HG03097 (cell line): ENCODE measurements at regions not wholly inside any gene's neighbourhood (a gene's known extent, or its start where the extent isn't known, plus 50 kb on each side); places are given as distances from the start of the nearest gene placed in this dataset.
"Not testable (repeated sequence)": the region's sequence is repeated elsewhere in the genome, so short reads cannot be mapped to it uniquely, and the experiment has no call there.

Experiments used
- ATAC-seq: cut with Tn5 transposase; IDR thresholded peaks from one replicate; pipeline ENCODE4 v1.9.1; 2021; ENCODE audit not compliant: unreplicated experiment, low FRiP score

DNA sequence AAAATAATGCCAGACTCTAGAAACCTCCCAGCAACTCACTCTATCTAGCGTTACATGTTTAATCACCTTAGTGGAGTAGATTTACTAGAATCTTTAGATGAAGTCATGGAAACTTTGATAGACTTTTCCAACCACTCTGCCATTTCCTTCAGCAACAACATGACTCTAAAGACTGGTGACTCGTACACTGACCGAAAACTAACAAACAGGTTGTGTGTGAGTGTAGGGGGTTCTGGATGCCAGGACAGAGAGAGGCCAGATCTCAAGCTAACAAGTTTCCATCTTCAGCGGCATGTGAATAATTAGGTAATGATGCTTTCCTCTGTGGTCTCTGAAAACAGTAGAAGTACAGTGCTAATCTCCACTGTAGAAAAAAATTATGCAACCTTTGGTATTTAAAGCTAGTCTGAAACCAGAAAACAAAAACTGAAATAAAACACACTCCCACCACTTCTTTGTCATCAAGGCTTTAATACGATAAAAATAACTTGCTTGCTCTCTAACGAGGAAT, 286.4 kb downstream of the PRDM5 start:
- ATAC-seq = no peak

DNA sequence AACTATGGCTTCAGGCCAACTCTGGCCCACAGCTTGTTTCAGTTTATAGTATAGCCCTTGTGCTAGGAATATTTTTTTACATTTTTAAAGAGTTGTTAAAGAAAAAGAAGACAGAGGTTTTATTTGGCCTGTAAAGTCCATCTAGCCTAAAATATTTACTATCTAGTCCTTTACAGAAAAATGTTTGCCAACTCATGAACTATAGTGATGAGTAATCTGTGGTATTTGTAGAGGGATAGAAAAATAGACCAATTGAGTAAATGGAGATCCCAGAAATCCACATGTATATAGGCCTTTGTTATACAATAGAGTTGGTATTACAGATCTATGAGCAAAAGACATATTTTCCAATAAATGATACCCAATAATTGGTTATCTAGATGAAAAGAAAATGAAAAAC, 288.7 kb downstream of the PRDM5 start:
- ATAC-seq = no peak

DNA sequence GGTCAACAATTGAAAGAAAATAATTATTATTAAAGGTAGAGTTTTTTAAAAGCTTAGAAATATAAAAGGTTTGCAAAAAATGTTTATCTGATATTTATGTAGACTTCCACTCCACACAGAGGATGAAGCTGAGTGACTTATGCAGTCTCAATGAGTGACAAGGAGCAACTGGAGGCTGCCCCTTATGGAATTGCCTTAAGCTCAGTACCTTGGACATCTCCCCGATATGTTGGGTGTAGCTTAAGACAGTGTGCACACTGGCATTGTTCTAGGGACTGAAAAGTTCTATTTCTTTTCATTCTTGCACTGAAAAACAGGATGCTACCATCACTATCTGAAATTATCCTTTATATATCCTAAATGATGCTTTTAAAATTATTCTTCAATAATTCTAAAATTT, 292.1 kb downstream of the PRDM5 start:
- ATAC-seq = no peak

DNA sequence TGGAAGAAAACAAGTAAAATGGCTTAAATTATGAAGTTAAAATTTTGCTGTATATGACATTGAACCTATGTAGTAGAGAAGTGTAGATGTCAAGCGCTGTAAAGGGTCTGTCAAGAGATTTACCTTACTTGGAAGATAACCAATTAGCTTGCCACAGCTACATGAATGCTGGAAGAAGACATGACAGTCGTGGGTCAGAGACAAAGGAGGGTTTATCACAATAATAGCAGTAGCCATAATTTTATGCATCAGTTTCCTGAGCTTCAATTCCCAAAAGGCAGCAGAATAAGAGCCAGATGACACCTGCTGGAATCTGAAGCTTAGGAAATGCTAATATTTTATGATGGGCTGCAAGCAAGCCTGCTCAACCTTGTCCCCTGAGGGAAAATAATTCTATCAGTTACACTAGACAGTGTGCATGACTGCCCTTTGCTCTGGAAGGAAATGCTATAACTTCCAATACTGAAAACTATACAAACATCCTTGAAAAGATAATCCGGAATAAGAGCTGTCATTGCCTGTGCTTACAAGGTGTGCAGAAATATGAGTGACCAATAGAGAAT, 292.9 kb downstream of the PRDM5 start:
- no peak for ATAC-seq

DNA sequence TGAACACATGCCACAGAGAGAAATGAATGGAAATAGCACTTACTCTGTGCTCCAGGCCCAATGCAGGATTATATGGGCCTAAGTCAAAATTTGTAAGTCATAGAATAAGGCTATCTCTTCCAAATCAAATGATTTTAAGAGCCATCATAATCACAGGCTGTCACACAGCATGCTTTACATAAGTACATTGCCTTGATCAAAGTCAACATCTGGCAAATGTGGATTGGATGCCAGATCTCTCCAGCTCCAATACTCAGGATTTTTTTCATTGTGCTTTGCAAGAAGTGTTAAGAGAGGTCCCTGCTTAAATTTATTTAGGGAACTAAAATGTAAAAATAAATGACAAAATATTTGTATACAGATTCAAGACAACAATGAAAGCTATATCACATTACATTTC, 299.9 kb downstream of the PRDM5 start:
- ATAC-seq = no peak

DNA sequence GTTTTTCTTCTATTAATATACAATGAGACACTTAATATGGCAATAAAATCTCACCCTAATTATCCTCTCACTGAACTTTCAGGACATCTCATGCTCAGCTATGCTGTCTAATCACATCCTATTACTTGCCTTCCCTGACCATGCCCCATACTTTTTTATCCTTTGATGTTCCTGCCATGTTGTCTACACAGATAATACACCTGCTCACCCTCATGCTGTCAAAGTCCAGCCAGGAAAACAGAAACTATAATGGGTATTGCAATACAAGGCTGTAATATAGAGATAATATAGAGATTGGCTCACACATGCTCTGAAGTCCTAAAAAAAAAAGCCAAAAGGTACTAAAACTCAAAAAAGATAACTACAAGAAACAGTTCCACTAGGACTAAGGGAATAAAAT, 305.4 kb downstream of the PRDM5 start:
- ATAC-seq = no peak

DNA sequence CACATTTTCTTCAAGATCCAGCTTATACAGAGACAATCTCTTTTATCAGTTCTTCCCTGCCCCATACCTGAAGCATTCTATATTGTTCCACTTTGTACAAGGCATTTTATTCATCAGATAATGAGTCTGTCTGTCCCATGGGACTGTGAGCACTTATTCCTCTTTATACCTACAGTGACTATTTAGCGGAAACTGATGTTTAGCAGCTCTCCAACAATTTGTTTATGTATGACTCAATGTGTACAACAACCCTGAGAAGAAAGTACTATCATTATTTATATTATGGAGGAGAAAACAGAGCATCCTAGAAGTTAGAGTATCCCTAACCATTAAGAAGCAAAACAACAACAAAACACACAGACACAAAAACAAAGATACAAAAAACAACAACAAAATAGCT, 306.5 kb downstream of the PRDM5 start:
- ATAC-seq = no peak

DNA sequence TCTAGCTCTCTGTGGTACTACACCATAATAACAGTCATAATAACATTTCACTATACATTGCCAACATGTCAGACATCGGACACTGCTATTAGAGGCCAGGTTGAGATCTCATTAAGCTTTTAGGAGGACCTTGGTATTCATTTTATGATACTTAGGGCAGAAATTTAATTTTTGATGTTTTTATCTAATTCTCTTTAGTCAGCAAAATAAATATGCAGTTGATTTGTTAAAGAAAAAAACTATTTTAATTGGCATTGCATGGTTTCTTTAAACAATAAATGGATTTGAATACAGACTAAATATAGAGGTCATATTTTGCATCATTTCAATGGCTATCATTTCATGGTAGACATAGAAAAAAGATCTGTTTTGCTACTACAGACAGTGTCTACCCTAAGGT, 308.7 kb downstream of the PRDM5 start:
- no peak for ATAC-seq

DNA sequence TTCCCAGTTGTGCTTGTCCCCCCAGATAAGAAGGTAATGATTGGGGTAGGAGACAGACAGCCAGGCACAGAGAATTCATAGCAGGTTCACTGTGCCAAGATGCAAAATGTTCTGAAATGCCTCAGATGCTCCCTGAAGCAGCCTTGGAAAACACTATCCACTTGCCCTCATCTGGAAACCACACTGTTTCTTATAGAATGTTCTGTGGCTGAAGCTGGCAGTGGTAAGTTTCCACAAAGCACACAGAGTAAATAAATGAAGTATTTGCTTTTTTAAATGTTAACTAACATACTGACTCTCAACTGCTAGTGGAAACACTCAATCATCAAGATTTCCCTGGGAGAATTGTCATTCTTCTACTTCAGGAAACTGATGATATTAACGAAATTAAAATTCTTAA, 311.4 kb downstream of the PRDM5 start:
- ATAC-seq = no peak

DNA sequence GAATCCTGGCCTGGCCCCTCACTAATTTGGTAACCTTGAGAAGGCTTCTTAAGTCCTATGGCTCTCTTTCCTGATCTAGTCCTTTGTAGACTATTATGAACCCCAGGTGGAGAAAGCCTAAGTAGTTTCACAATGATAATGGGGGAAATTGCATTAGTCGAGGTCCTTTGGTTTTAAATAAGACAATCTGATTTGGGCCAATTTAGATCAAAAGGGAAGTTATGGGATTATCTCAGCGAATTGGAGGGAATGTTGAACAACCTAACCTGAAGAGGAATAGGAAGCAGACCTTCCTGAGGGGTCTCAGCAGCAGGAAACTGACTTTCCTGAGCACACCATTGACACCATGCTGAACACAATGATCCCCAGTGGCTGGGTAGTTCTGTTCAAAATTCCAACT, 331.5 kb downstream of the PRDM5 start:
- no peak for ATAC-seq

DNA sequence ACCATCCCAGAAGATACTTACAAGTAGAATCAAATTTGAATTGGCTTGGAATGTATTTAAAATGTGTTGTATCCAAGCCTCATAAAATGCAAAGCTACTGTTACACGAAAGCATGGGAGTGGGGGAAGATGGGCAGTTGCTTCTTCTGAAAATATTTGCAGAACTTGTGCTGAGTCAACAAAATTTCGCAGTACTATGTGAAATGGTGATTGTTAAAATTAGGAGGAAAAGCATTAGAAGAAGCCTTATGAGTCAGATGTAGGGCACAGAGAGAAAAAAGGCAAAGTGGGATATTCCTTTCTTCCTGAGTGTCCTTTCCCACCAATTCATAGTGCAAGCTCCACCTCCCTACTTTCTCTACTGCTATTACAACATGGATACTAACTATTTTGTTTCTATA, 332.7 kb downstream of the PRDM5 start:
- ATAC-seq = no peak

DNA sequence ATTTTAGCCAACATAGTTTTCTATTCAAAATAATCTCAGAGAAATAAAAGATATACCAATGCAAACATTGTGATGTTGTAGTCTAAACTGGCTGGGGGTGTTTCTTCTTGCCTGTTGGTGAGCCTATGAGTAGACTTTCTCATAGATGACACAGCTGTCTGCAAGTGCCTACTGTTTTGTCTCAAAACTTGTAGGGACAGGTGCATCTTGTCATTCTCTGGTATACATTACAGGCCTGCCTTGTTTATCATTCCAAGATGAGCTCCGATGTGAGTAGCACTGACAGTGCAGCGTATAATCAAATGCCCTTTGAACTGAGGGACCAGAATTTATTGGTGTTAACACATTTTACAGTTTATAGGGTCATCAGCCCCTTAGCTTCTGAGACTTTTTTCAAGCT, 353.8 kb downstream of the PRDM5 start:
- ATAC-seq = no peak

DNA sequence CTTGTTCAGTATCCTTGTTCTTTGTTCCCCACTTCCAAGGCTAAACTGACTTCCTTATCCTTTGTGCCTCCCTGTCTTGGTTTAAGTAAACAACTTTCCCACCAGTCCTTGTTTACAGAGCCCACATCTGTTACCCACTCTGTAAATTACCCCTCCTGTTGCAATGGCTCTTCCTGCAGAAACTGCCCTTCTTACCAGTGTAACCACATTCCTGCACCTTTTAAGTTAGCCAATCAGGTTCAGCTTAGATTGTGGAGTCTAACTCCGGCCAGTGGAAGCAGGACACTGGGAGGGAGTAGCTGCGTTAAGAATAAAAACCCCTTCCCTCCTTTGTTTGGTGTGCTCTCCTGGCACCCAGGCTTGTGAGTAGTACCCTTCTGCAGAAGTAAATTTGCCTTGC, 360.9 kb downstream of the PRDM5 start:
- no peak for ATAC-seq

DNA sequence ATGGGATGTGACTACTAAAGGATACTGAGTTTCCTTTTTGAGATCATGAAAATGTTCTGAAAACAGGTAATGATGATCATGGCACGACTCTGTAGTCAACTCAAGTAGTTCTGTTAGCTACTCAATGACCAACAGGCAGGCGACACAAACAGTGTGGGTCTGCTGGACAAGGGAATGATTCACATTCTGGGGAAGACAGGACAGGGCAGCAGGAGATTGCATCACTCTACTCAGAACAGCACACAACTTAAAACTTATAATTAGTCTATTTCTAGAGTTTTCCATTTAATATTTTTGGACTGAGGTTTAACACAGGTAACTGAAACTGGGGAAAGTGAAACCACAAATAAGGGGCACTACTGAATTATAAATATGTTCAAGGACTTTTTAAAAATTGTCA, 365.2 kb downstream of the PRDM5 start:
- no peak for ATAC-seq

DNA sequence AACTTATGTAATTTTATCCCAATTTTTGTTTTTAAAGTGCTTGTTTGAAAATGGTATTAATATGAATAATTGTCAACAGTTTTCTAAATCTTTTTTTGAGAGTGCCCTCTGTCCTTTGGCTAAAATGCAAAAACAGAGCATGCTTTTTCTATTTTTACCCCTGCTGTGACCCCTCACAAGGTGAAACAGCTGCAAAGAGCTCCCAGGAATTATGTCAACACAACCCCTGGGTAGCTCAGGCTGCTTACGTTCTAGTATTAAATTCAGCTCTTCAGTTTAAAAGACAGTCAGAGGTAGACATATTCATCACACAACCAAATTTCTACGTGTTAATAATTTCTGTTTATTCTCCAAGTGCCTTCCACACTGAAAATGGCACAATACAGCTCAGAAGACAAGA, 367.5 kb downstream of the PRDM5 start:
- ATAC-seq = no peak

DNA sequence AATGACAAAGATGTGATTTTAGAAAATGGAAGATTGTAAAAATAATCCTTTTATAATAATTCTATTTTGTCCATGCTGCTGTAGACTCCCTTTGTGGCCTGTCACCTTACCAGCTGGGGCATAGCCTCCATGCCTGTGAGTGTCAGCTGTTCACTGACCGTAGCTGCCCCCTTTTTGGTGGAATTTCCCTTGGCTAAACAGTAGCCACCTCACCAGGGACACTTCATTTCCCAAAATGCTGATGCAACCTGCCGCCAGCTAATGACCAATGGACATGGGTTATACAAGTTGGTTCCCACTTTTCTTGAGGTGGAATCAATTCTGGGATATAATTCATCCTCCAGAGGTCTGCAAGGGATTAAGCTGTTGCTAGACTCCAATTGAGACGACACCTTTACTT, 368.4 kb downstream of the PRDM5 start:
- ATAC-seq = no peak

DNA sequence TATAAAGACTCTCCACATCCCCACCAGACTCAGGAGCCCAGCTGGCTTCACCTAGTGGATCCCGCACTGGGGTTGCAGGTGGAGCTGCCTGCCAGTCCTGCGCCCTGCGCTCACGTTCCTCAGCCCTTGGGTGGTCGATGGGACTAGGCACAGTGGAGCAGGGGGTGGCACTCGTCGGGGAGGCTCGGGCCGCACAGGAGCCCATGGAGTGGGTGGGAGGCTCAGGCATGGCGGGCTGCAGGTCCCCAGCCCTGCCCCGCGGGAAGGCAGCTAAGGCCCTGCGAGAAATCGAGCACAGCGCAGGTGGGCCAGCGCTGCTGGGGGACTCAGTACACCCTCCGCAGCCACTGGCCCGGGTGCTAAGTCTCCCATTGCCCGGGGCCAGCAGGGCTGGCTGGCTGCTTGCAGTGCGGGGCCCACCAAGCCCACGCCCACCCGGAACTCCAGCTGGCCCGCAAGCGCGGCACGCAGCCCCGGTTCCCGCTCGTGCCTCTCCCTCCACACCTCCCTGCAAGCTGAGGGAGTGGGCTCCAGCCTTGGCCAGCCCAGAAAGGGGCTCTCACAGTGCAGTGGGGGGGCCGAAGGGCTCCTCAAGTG, 371.8 kb downstream of the PRDM5 start:
- not testable (repeated sequence) for ATAC-seq

DNA sequence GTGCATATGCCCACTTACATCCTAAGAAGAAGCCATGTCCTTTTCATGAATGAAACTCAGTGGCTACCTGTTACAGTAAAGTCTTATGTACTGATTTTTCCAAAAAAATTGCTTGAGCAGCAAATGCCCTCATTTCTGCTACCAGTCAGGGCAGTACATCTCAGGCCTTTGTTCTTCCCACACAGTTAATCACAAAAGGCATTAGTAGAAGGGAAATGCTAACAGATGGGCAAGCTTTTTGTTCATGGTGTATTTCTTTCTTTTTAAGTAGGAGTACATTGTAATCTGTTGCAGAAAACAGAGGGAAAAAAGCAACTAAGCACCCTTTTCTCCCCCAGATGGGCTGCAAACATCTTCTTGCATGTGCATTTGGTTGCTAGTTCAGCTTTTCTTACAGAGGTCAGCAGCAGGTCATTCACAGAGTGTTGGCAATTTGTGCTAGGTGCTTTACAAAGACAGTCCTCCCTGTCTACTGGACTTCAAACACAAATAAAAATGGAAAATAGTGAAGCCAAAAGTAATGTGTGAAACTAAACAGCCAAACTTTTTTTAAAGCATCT, 373.4 kb downstream of the PRDM5 start:
- no peak for ATAC-seq

DNA sequence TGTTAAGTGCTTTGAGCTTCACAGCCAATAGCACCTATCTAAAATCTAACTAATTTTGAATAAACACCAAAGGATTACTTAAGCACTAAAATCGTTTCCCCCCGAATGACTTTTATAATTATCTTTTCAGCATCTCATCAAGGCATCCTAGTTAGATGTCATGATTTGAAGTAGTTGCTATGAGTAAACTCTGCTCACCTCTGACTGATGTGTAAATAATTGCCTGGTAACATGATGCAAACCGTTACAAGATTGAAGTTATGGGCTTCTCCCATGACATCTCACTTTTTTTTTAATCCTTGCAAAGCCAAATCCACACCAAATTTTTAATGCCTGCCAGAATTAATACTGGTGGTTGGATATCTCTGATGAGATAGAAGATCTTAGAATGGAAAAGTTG, 377.1 kb downstream of the PRDM5 start:
- ATAC-seq = no peak

DNA sequence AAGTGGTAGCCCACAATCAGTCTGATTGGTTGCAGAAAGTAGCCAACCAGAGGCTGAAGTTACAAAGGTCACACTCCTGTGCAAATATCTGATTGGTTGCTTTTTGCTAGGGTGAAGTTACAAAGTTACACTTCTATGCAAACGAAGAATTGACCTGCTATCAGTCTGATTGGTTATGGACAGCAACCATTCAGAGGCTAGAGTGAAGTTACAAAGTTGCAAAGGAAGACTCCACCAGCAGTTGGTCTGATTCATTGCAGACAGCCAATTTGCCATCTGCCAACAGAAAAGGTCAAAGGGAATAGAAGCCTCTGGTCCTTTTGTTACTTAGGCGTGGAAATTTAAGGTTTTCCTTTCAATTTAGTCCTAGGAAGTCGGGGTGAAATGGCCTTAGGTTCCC, 377.7 kb downstream of the PRDM5 start:
- ATAC-seq = no peak

DNA sequence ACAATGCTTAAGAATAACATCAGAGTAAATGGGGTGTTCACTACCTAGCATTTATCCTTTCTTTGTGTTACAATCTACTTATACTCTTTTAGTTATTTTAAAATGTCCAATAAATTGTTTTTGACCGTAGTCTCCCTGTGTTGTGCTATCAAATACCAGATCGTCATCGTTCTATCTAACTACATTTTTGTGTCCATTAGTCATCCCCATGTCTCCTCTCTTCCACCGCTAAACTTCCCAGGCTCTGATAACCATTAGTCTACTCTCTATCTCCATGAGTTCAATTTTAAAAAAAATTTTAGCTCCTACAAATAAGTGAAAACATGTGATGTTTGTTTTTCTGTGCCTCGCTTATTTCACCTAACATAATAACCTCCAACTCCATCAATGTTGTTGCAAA, 381.9 kb downstream of the PRDM5 start:
- no peak for ATAC-seq

DNA sequence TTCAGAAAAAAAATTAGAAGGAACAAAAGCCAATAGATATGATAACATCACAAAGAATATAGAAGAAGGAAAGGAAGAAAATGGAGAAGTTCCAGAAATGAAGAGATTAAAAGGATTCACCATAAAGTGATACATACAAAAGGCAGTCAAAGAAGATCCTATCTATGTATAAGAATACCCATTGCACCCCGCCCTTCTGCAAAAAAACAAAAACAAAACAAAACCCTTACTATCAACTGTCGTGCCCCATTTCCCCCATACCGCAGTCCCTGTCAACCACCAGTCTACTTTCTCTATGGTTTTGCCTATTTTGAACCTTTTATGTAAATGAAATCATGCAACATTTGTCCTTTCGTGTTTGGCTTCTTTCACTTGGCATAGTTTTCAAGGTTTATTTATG, 385.6 kb downstream of the PRDM5 start:
- ATAC-seq = no peak

DNA sequence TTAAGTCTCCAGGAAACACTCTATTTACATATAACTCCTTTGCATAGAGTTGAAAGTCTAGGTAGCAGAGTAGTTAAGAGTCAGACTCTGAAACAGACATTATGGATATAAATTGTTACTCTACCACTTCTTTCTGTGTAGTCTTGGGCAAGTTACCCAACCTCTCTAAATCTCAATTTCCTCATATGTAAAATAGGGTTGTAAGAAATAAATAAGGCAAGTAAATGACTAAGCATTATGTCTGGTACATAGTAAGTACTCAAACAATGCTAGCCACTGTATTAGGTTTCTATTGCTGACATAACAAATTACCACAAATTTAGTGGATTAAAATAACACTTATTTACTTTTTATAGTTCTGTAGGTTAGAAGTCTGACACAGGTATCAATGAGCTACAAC, 394.1 kb downstream of the PRDM5 start:
- ATAC-seq = no peak
